Rectal smooth muscle tissue (tissue), 1 donor: ENCODE measurements at regions not wholly inside any gene's neighbourhood (a gene's known extent, or its start where the extent isn't known, plus 50 kb on each side); places are given as distances from the start of the nearest gene placed in this dataset.
"Not testable (repeated sequence)": the region's sequence is repeated elsewhere in the genome, so short reads cannot be mapped to it uniquely, and the experiment has no call there.

Experiments used
- H3K27ac ChIP-seq: one replicate; pipeline ENCODE4 v1.7.0; 2013; ENCODE audit warnings: low read depth, low read length, inconsistent platforms
- H3K27me3 ChIP-seq: one replicate; pipeline ENCODE4 v1.7.0; 2013; ENCODE audit warnings: low read length; ENCODE audit not compliant: control insufficient read depth, insufficient read depth
- H3K36me3 ChIP-seq: one replicate; pipeline ENCODE4 v1.7.0; 2013; ENCODE audit warnings: low read length; ENCODE audit not compliant: control insufficient read depth, insufficient read depth
- H3K4me1 ChIP-seq: one replicate; pipeline ENCODE4 v1.7.0; 2013; ENCODE audit warnings: low read length; ENCODE audit not compliant: control insufficient read depth, insufficient read depth
- H3K4me3 ChIP-seq: one replicate; pipeline ENCODE4 v1.7.0; 2013; ENCODE audit warnings: low read length
- H3K9ac ChIP-seq: one replicate; pipeline ENCODE4 v1.7.0; 2013; ENCODE audit warnings: low read length

GRCh38 chr3:34159613-34160420 is 361.4 kb downstream of the PDCD6IP start:
- Histone ChIP-seq H3K4me1 (no peaks in the 10 kb centered on the region), H3K27ac (no peak overlapping the region), H3K4me3 (no peak overlapping the region), H3K27me3 (no peaks in the 10 kb centered on the region), H3K36me3 (no peaks in the 10 kb centered on the region), H3K9ac (no peak overlapping the region)

GRCh38 chr3:34169636-34170035 is 371.2 kb downstream of the PDCD6IP start:
- not testable (repeated sequence) for H3K4me3 ChIP-seq, H3K4me1 ChIP-seq, H3K27me3 ChIP-seq, H3K9ac ChIP-seq, H3K27ac ChIP-seq, H3K36me3 ChIP-seq

- no peak overlapping the region for H3K9ac ChIP-seq
- no peak overlapping the region for H3K4me3 ChIP-seq
- no peaks in the 10 kb centered on the region for H3K4me1 ChIP-seq
- H3K27me3 ChIP-seq = no peaks in the 10 kb centered on the region
- H3K36me3 ChIP-seq = no peaks in the 10 kb centered on the region
- no peak overlapping the region for H3K27ac ChIP-seq
These were observed 376.3 kb downstream of the PDCD6IP start for GRCh38 chr3:34174740-34175139.

- Histone ChIP-seq H3K4me3 (no peak overlapping the region), H3K27ac (no peak overlapping the region), H3K4me1 (no peaks in the 10 kb centered on the region), H3K27me3 (no peaks in the 10 kb centered on the region), H3K36me3 (no peaks in the 10 kb centered on the region), H3K9ac (no peak overlapping the region)
These were observed 377.3 kb downstream of the PDCD6IP start for GRCh38 chr3:34175636-34176176.

GRCh38 chr3:34176723-34177122 is 378.3 kb downstream of the PDCD6IP start:
- Histone ChIP-seq H3K4me3 (no peak overlapping the region), H3K36me3 (no peaks in the 10 kb centered on the region), H3K9ac (no peak overlapping the region), H3K27me3 (no peaks in the 10 kb centered on the region), H3K4me1 (no peaks in the 10 kb centered on the region), H3K27ac (no peak overlapping the region)

GRCh38 chr3:34178415-34178814 is 380.0 kb downstream of the PDCD6IP start:
- Histone ChIP-seq H3K27ac (no peak overlapping the region), H3K4me1 (no peaks in the 10 kb centered on the region), H3K27me3 (no peaks in the 10 kb centered on the region), H3K36me3 (no peaks in the 10 kb centered on the region), H3K9ac (no peak overlapping the region), H3K4me3 (no peak overlapping the region)

GRCh38 chr3:34179716-34180115 is 381.3 kb downstream of the PDCD6IP start:
- H3K4me3 ChIP-seq = no peak overlapping the region
- H3K27me3 ChIP-seq = no peaks in the 10 kb centered on the region
- no peaks in the 10 kb centered on the region for H3K4me1 ChIP-seq
- H3K36me3 ChIP-seq = no peaks in the 10 kb centered on the region
- H3K9ac ChIP-seq = no peak overlapping the region
- H3K27ac ChIP-seq = no peak overlapping the region

- no peak overlapping the region for H3K9ac ChIP-seq
- no peak overlapping the region for H3K27ac ChIP-seq
- no peaks in the 10 kb centered on the region for H3K36me3 ChIP-seq
- no peak overlapping the region for H3K4me3 ChIP-seq
- no peaks in the 10 kb centered on the region for H3K4me1 ChIP-seq
- H3K27me3 ChIP-seq = no peaks in the 10 kb centered on the region
These were observed 382.1 kb downstream of the PDCD6IP start for GRCh38 chr3:34180532-34180931.

- H3K4me1 ChIP-seq = no peaks in the 10 kb centered on the region
- H3K27ac ChIP-seq = no peak overlapping the region
- H3K36me3 ChIP-seq = no peaks in the 10 kb centered on the region
- H3K27me3 ChIP-seq = no peaks in the 10 kb centered on the region
- H3K4me3 ChIP-seq = no peak overlapping the region
- H3K9ac ChIP-seq = no peak overlapping the region
These were observed 384.7 kb downstream of the PDCD6IP start for GRCh38 chr3:34183114-34183513.

- H3K4me3 ChIP-seq = no peak overlapping the region
- no peaks in the 10 kb centered on the region for H3K27me3 ChIP-seq
- no peaks in the 10 kb centered on the region for H3K4me1 ChIP-seq
- no peak overlapping the region for H3K9ac ChIP-seq
- H3K36me3 ChIP-seq = no peaks in the 10 kb centered on the region
- no peak overlapping the region for H3K27ac ChIP-seq
These were observed 385.3 kb downstream of the PDCD6IP start for GRCh38 chr3:34183611-34184340.

- H3K27me3 ChIP-seq = no peaks in the 10 kb centered on the region
- H3K4me1 ChIP-seq = no peaks in the 10 kb centered on the region
- no peak overlapping the region for H3K27ac ChIP-seq
- H3K9ac ChIP-seq = no peak overlapping the region
- H3K36me3 ChIP-seq = no peaks in the 10 kb centered on the region
- no peak overlapping the region for H3K4me3 ChIP-seq
These were observed 386.9 kb downstream of the PDCD6IP start for GRCh38 chr3:34185301-34185700.

GRCh38 chr3:34189133-34189532 is 390.7 kb downstream of the PDCD6IP start:
- Histone ChIP-seq H3K36me3 (no peaks in the 10 kb centered on the region), H3K4me3 (no peak overlapping the region), H3K27ac (no peak overlapping the region), H3K27me3 (no peaks in the 10 kb centered on the region), H3K9ac (no peak overlapping the region), H3K4me1 (no peaks in the 10 kb centered on the region)
